HG02852 (cell line): ENCODE measurements at regions not wholly inside any gene's neighbourhood (a gene's known extent, or its start where the extent isn't known, plus 50 kb on each side); places are given as distances from the start of the nearest gene placed in this dataset.
"Not testable (repeated sequence)": the region's sequence is repeated elsewhere in the genome, so short reads cannot be mapped to it uniquely, and the experiment has no call there.

Experiments used
- ATAC-seq: cut with Tn5 transposase; IDR thresholded peaks from one replicate; pipeline ENCODE4 v1.9.1; 2021; ENCODE audit warnings: mild to moderate bottlenecking, moderate library complexity; ENCODE audit not compliant: unreplicated experiment

DNA sequence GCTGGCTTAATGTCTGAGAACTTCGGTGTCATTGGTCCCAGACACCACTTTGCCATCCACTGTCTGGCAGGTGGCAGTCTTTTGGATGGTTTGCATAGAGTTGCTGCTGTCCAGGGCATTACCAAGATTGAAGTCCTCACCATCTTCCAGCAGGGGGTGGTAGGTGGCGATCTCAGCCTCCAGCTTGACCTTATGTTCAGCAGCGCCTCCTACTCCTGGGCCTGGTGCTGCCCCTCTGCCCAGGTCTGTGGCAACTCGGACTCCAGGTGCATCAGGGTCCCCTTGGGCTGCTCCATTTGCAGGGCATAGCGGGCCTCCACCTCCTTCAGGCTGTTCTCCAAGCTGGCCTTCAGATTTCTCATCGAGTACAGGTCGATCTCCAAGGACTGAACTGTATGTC, 573.3 kb upstream of the NCAM2 start:
- no peak for ATAC-seq

- no peak for ATAC-seq
Observed at GRCh38 chr21:20425856-20426255, 572.4 kb upstream of the NCAM2 start.

DNA sequence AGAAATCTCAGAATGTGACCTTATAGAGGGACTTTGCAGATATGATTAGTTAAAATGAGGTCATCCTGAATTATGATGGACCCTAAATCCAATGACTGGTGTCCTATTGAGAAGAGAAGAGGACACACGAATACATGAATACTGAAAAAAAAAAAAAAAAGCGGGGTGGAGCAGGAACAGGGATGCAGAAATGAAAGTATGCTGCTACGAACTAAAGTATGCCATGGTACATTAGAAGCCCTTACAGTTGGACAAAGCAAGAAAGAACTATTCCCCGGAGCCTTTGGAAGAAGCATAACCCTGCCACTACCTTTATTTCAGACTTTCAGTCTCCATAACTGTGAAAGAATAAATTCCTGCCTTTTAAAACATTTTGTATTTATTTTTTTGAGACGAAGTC, 557.9 kb upstream of the NCAM2 start:
- no peak for ATAC-seq

DNA sequence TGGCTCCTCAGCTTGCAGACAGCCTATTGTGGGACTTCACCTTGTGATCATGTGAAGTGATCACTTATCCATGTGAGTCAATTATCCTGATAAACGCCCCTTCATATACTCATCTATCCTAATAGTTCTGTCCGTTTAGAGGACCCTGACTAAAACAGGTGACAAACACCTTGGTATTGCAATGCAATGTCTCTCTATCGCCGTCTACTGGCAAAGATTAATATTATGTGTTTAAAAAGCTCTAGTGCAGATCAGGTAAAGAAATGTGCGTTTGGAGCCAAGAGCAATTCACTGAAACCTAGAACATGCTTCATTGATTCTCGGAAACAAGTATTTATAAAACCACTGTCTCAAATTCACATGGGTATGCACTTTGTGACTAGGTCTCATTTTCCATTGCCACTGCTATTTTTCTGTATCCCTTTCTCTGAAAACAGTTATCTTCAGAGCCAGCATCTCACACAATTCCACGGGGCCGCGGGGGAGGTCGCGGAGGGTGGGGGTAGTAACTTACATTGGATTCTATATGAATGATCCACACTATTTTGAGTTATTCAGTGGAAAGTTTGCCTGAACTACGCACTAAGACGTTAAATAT, 554.6 kb upstream of the NCAM2 start:
- no peak for ATAC-seq

GRCh38 chr21:20445971-20446370, 552.2 kb upstream of the NCAM2 start:
- no peak for ATAC-seq

DNA sequence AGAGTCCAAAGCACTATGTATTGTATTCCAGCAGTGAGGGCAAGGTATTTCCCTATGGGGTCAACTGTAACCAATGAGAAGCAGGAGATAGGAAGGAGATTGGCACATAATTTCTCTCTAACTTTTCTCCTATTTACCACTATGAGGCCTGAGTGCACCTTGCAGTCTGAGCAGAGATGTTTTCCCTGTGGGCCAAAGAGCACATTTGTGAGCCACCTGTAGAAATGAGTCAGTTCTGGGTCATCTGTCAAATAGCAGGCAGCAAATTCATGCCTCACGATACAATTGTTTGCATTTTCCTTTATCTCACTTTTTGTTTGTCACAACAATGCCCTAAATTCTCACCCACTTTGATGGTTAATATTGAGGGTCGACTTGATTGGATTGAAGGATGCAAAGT, 547.2 kb upstream of the NCAM2 start:
- no peak for ATAC-seq

- no peak for ATAC-seq
Observed at GRCh38 chr21:20452935-20453334, 545.3 kb upstream of the NCAM2 start.

DNA sequence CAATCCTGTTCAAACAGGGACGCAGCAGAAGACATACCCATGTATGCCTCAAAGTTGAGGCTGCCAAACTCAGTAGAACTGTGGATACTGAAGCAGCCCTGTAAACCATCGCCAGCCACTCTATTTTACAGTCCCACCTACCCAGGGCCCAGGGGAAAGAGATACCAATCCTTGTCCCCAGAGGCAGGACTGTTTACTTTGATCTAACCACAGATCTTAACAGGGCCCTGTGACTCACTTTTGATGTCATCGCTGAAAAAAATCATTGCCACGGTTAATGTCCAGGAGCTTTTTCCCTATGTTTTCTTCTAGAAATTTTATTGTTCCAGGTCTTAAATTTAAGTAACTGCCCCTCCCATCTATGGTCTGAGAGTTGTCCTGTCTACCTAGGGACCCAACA, 538.4 kb upstream of the NCAM2 start:
- ATAC-seq = no peak

GRCh38 chr21:20463362-20463761, 534.8 kb upstream of the NCAM2 start:
- no peak for ATAC-seq

DNA sequence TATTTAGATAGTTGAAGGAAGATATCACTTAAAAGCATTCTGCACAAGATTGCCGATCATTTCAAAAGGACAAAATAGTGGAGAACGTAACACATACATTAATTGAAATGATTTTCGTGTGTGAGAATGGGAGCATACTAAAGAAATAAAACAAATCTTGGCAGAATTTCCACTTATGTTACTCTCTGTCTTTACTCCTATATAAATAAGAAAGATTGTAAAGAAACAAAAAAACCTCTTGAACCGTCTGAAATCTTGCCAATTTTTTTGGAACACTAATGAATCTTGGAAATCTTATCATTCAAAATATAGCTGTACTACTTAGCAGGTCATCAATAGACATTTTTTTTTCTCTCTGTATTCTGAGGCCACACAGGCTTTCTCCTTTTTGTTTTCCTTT, 528.8 kb upstream of the NCAM2 start:
- ATAC-seq = no peak

GRCh38 chr21:20486303-20486702, 511.9 kb upstream of the NCAM2 start:
- ATAC-seq = no peak

DNA sequence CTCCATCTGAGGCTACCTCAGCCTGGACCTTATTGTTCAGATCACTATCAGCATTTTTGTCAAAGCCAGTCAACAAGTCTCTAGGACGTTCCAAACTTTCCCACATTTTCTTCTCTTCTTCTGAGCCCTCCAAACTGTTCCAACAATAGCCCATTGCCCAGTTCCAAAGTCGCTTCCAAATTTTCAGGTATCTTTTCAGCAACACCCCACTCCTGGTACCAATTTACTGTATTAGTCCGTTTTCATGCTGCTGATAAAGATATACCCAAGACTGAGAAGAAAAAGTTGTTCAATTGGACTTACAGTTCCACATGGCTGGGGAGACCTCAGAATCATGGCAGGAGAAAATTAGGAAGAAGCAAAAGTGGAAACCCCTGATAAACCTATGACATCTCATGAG, 495.3 kb upstream of the NCAM2 start:
- ATAC-seq = not testable (repeated sequence)

DNA sequence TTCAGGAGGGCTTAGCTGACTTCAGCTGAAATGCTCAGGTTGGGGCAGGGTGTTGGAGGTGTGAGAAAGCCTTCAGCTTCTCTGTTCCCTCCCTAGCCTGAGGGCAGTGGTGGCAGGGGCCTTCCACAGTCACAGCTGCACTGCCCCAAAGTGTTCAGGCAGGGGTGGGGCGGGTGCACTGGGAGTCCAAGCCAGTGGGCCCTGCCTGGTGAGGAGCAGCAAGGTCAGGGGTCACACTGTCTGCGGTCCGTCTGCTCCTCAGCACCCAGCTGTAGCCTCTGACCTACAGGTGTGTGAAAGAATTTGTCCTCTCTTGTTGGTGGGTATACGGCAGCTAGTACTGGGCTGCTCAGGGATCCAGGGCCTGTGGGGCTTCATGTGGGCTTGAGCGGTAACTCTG, 490.4 kb upstream of the NCAM2 start:
- ATAC-seq = no peak

- ATAC-seq = no peak
Observed at GRCh38 chr21:20511216-20511880, 486.9 kb upstream of the NCAM2 start.

- no peak for ATAC-seq
Observed at GRCh38 chr21:20515446-20515845, 482.8 kb upstream of the NCAM2 start.

DNA sequence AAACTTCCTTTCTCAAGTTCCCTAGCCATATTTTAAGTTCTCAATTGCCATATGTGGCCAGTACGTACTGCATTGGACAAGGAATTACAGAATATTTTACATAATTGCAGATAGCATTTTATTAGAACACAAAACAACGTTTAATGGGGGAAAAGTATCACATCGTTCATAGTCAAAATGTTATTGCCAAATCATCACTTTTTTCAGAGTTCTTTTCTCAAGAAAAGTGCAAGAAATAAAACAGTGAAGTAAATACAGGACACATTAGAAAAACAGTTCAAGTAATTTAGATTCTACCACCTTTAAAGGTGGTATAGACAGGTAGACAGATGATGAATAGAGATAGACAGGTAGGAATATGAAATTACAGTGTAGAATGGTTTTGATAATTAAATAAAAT, 479.1 kb upstream of the NCAM2 start:
- no peak for ATAC-seq

GRCh38 chr21:20522611-20523010, 475.6 kb upstream of the NCAM2 start:
- ATAC-seq = no peak

- ATAC-seq = no peak
Observed at GRCh38 chr21:20523191-20523590, 475.0 kb upstream of the NCAM2 start.

GRCh38 chr21:20527731-20528460, 470.3 kb upstream of the NCAM2 start:
- ATAC-seq = no peak

- no peak for ATAC-seq
Observed at GRCh38 chr21:20537130-20537529, 461.1 kb upstream of the NCAM2 start.

DNA sequence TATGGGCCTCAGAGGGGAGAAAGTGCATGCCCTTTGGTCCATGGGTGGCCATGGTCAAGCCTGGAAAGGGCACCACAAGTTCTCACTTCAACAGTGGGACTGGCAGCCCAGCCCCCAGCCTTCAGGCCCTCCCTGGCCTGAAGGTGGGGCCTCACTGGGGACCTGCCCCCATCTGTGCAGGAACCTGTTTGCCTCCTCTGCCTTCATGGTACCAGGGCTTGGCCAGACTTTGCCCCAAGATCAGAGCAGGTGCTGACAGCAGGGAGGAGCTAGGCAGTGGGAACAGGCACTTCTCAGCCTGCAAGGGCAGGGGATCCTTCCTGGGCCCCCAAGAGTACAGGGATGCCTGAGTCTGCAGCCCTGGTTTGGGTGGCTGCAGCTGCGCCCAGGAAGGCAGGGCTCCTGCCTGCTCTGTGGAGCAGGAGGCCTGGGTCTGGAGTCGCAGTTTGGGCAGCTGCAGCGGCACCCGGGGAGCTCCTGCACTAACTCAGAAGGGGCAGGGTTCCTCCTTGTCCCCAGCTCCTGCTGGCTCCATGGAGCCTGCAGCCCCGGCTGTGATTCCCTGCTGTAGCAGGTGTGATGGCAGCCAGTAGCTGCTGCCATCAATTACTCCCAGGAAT, 460.1 kb upstream of the NCAM2 start:
- ATAC-seq = no peak

DNA sequence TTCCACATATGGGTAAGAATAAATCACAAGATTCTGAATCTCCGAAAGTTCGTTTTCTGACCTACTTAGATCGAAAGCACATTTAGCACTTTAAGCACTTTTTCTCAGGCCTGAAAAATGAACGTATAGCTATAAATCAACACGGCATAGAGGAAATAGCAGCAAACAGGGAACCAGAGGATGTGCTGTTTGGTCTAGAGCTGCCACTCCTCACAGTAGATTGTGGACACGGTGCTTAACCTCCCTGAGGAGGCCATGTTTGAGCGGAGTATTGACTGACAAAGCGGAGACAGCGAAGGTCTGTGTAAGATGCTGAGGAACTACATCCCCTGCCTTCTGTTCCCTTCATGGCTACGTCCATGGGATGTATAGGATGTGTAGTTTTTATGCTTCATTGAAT, 452.8 kb upstream of the NCAM2 start:
- ATAC-seq = no peak
